ENCODE measurements at regions not wholly inside any gene's neighbourhood (a gene's known extent, or its start where the extent isn't known, plus 50 kb on each side); places are given as distances from the start of the nearest gene placed in this dataset.

GRCh38 chr2:156884216-156884615 lies 373.3 kb upstream of the GALNT5 start (continued):
- TF ChIP-seq ZBTB4 (CRISPR knock-in tag; IDR thresholded peaks at IDR 0.05), result no peak

GRCh38 chr2:156890529-156891148 lies 366.9 kb upstream of the GALNT5 start:
- ChIA-PET RAD21 (ENCODE audit: unreplicated experiment) (no interaction called here), CTCF (no interaction called here), SMC1A (ENCODE audit: uncharacterized antibody, unreplicated experiment) (no interaction called here), POLR2A (no interaction called here)
- FAIRE-seq (no peak), ATAC-seq (no peak), DNase-seq (ENCODE audit: low read depth, low spot score) (no peak)
- Histone ChIP-seq H4K20me1 (ENCODE audit: control insufficient read depth, insufficient read depth) (no peaks in the 10 kb centered on the region), H3K36me3 (ENCODE audit: control insufficient read depth in 2 of 2, insufficient read depth in 2 of 2, low read length in 1 of 2) (no peaks in the 10 kb centered on the region), H3K27me3 (replicated peaks in 1 of 2; ENCODE audit: control insufficient read depth in 2 of 2, insufficient read depth in 2 of 2, low read length in 1 of 2) (peaks cover 0 to 11% of the 10 kb centered on the region in 2 experiments; a peak in 1 of 4 replicates), H3K79me2 (ENCODE audit: control insufficient read depth, insufficient read depth, low read length) (no peaks in the 10 kb centered on the region), H3K4me3 (no peak overlapping the region), H3K4me2 (ENCODE audit: control insufficient read depth, insufficient read depth) (no peak overlapping the region), H3K4me1 (ENCODE audit: control insufficient read depth, insufficient read depth, low read length) (no peaks in the 10 kb centered on the region), H3K9me3 (replicated peaks; ENCODE audit: control insufficient read depth, insufficient read depth, low read length) (no peaks in the 10 kb centered on the region), H3K9ac (ENCODE audit: control insufficient read depth, insufficient read depth, low read length) (no peak overlapping the region), H2AFZ (ENCODE audit: control insufficient read depth, low read depth, low read length) (no peak overlapping the region), H3K27ac (ENCODE audit: control insufficient read depth, insufficient read depth) (no peak overlapping the region)
- no peak for TF ChIP-seq HCFC1 (IDR thresholded peaks at IDR 0.05; ENCODE audit: low read length)
- TF ChIP-seq IKZF1 (conservative IDR thresholded peaks at IDR 0.05), result no peak
- TF ChIP-seq CBX5 (IDR thresholded peaks at IDR 0.05; ENCODE audit: low read depth), result no peak
- no peak for TF ChIP-seq TARDBP (IDR thresholded peaks at IDR 0.05; ENCODE audit: borderline replicate concordance)
- no peak for TF ChIP-seq ZNF24 (IDR thresholded peaks at IDR 0.05)
- TF ChIP-seq SUZ12 (IDR thresholded peaks at IDR 0.05; ENCODE audit: unreplicated experiment), result no peak
- TF ChIP-seq ESRRA (IDR thresholded peaks at IDR 0.05; ENCODE audit: low read length), result no peak
- TF ChIP-seq MTA2 (IDR thresholded peaks at IDR 0.05; ENCODE audit: low read depth), result no peak
- TF ChIP-seq SMAD5 (IDR thresholded peaks at IDR 0.05; ENCODE audit: low read depth), result no peak
- TF ChIP-seq YBX1 (IDR thresholded peaks at IDR 0.05), result no peak
- TF ChIP-seq ELK1 (IDR thresholded peaks at IDR 0.05; ENCODE audit: low read depth, low read length), result no peak
- no peak for TF ChIP-seq E2F8 (IDR thresholded peaks at IDR 0.05; ENCODE audit: low read depth, partially characterized antibody)
- no peak for TF ChIP-seq RELA (IDR thresholded peaks at IDR 0.05; ENCODE audit: borderline replicate concordance, partially characterized antibody)
- no peak for TF ChIP-seq CBFB (IDR thresholded peaks at IDR 0.05; ENCODE audit: low read depth)
- no peak for TF ChIP-seq GABPA (IDR thresholded peaks at IDR 0.05; ENCODE audit: low read depth)
- TF ChIP-seq HDAC2 (IDR thresholded peaks at IDR 0.05), result no peak
- no TSS peak for BruUV-seq (replicated peaks)
- WGBS (ENCODE audit: insufficient coverage, insufficient replicate concordance, low lambda C conversion rate, missing lambda C conversion rate), result 9% methylated on average over 5 of the region's 5 CpGs
- intact Hi-C loops (cut with micrococcal nuclease; ENCODE audit: unreplicated experiment) (loop anchor here (5.0 to 10.0 kb wide), 4 partner anchors 167 to 1516 kb away; partner anchors contain the start of gene NR4A2), in situ Hi-C loops (cut with MboI) (loop anchor here (25.0 kb wide), 1 partner anchor 1528 kb away; no protein-coding TSS in a partner anchor)
